OCI-LY7 (cell line): ENCODE measurements at regions not wholly inside any gene's neighbourhood (a gene's known extent, or its start where the extent isn't known, plus 50 kb on each side); places are given as distances from the start of the nearest gene placed in this dataset.

Source experiments
- EZH2phosphoT487 ChIP-seq: fragments of 200-600 bp; sonication (generic); IDR thresholded peaks from 2 replicates; pipeline ENCODE4 v1.6.1; 2018; ENCODE audit warnings: low read depth, borderline replicate concordance, mild to moderate bottlenecking, mixed run types, antibody characterized with exemption, low read length, moderate library complexity, mixed read lengths
- TF ChIP-seq, protein P1 (sequence below): fragments of 200-600 bp; sonication (generic); conservative IDR thresholded peaks from 2 replicates; pipeline ENCODE4 v1.5.1; 2014; ENCODE audit warnings: mild to moderate bottlenecking, antibody characterized with exemption, low read length, moderate library complexity, mixed read lengths

DNA sequence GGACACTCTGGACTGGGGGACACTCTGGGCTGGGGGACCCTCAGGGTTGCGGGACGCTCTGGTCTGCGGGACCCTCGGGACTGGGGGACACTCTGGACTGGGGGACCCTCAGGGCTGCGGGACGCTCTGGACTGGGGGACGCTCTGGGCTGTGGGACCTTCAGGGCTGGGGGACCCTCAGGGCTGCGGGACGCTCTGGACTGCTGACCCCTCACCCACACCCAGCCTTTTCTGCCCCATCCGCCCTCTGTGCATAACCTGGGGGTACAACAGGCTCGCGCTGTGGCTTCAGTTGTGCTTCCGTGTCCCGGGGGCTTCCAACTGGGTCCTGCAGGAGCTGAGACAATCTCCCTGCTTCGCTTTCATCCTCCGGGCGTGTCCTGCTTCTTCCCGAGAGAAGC is 766.0 kb downstream of the TRIML1 start:
- TF ChIP-seq, protein P1, sequence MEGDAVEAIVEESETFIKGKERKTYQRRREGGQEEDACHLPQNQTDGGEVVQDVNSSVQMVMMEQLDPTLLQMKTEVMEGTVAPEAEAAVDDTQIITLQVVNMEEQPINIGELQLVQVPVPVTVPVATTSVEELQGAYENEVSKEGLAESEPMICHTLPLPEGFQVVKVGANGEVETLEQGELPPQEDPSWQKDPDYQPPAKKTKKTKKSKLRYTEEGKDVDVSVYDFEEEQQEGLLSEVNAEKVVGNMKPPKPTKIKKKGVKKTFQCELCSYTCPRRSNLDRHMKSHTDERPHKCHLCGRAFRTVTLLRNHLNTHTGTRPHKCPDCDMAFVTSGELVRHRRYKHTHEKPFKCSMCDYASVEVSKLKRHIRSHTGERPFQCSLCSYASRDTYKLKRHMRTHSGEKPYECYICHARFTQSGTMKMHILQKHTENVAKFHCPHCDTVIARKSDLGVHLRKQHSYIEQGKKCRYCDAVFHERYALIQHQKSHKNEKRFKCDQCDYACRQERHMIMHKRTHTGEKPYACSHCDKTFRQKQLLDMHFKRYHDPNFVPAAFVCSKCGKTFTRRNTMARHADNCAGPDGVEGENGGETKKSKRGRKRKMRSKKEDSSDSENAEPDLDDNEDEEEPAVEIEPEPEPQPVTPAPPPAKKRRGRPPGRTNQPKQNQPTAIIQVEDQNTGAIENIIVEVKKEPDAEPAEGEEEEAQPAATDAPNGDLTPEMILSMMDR = no peak
- no peak for TF ChIP-seq EZH2phosphoT487
